ENCODE measurements at regions not wholly inside any gene's neighbourhood (a gene's known extent, or its start where the extent isn't known, plus 50 kb on each side); places are given as distances from the start of the nearest gene placed in this dataset.

- TF ChIP-seq JUND (IDR thresholded peaks at IDR 0.05; ENCODE audit: low read depth) = no peak
- in situ Hi-C loops (cut with HindIII; ENCODE audit: low pct_unique_long_range_greater_than_20kb, low sequenced_read_pairs) = no loop called here
- DNase-seq (ENCODE audit: low read depth in 1 of 2, low spot score in 1 of 2) = no peak
These were observed 539.6 kb upstream of the NOX3 start for GRCh38 chr6:155995281-155995680.

GRCh38 chr6:155994086-155994485 is 538.4 kb upstream of the NOX3 start:
- in situ Hi-C loops (cut with HindIII; ENCODE audit: low pct_unique_long_range_greater_than_20kb, low sequenced_read_pairs) = no loop called here
- no peak for TF ChIP-seq JUND (IDR thresholded peaks at IDR 0.05; ENCODE audit: low read depth)
- DNase-seq (ENCODE audit: low read depth in 1 of 2, low spot score in 1 of 2) = no peak

- in situ Hi-C loops (cut with HindIII; ENCODE audit: low pct_unique_long_range_greater_than_20kb, low sequenced_read_pairs) = no loop called here
- no peak for DNase-seq (ENCODE audit: low read depth in 1 of 2, low spot score in 1 of 2)
- TF ChIP-seq JUND (IDR thresholded peaks at IDR 0.05; ENCODE audit: low read depth) = no peak
These were observed 537.6 kb upstream of the NOX3 start for GRCh38 chr6:155993240-155993639.

GRCh38 chr6:155985660-155986138 is 530.1 kb upstream of the NOX3 start:
- no peak for DNase-seq (ENCODE audit: low read depth in 1 of 2, low spot score in 1 of 2)
- no peak for TF ChIP-seq JUND (IDR thresholded peaks at IDR 0.05; ENCODE audit: low read depth)
- in situ Hi-C loops (cut with HindIII; ENCODE audit: low pct_unique_long_range_greater_than_20kb, low sequenced_read_pairs) = no loop called here

GRCh38 chr6:155980768-155981079 is 525.1 kb upstream of the NOX3 start:
- in situ Hi-C loops (cut with HindIII; ENCODE audit: low pct_unique_long_range_greater_than_20kb, low sequenced_read_pairs) = no loop called here
- no peak for TF ChIP-seq JUND (IDR thresholded peaks at IDR 0.05; ENCODE audit: low read depth)
- DNase-seq (ENCODE audit: low read depth in 1 of 2, low spot score in 1 of 2) = no peak

GRCh38 chr6:155980014-155980767 is 524.6 kb upstream of the NOX3 start:
- DNase-seq (ENCODE audit: low read depth in 1 of 2, low spot score in 1 of 2) = no peak
- in situ Hi-C loops (cut with HindIII; ENCODE audit: low pct_unique_long_range_greater_than_20kb, low sequenced_read_pairs) = no loop called here
- no peak for TF ChIP-seq JUND (IDR thresholded peaks at IDR 0.05; ENCODE audit: low read depth)

GRCh38 chr6:155975506-155975905 is 519.9 kb upstream of the NOX3 start:
- TF ChIP-seq JUND (IDR thresholded peaks at IDR 0.05; ENCODE audit: low read depth) = no peak
- DNase-seq (ENCODE audit: low read depth in 1 of 2, low spot score in 1 of 2) = no peak
- in situ Hi-C loops (cut with HindIII; ENCODE audit: low pct_unique_long_range_greater_than_20kb, low sequenced_read_pairs) = no loop called here

GRCh38 chr6:155974811-155975323 is 519.2 kb upstream of the NOX3 start:
- TF ChIP-seq JUND (IDR thresholded peaks at IDR 0.05; ENCODE audit: low read depth) = no peak
- DNase-seq (ENCODE audit: low read depth in 1 of 2, low spot score in 1 of 2) = no peak
- in situ Hi-C loops (cut with HindIII; ENCODE audit: low pct_unique_long_range_greater_than_20kb, low sequenced_read_pairs) = no loop called here

- in situ Hi-C loops (cut with HindIII; ENCODE audit: low pct_unique_long_range_greater_than_20kb, low sequenced_read_pairs) = no loop called here
- no peak for TF ChIP-seq JUND (IDR thresholded peaks at IDR 0.05; ENCODE audit: low read depth)
- no peak for DNase-seq (ENCODE audit: low read depth in 1 of 2, low spot score in 1 of 2)
These were observed 518.7 kb upstream of the NOX3 start for GRCh38 chr6:155974359-155974758.

GRCh38 chr6:155970876-155971708 is 515.5 kb upstream of the NOX3 start:
- TF ChIP-seq JUND (IDR thresholded peaks at IDR 0.05; ENCODE audit: low read depth) = no peak
- DNase-seq (ENCODE audit: low read depth in 1 of 2, low spot score in 1 of 2) = no peak

GRCh38 chr6:155970472-155970871 is 514.8 kb upstream of the NOX3 start:
- in situ Hi-C loops (cut with HindIII; ENCODE audit: low pct_unique_long_range_greater_than_20kb, low sequenced_read_pairs) = no loop called here
- no peak for DNase-seq (ENCODE audit: low read depth in 1 of 2, low spot score in 1 of 2)
- TF ChIP-seq JUND (IDR thresholded peaks at IDR 0.05; ENCODE audit: low read depth) = no peak

More at GRCh38 chr6:155970876-155971708, 515.5 kb upstream of the NOX3 start:
- in situ Hi-C loops (cut with HindIII; ENCODE audit: low pct_unique_long_range_greater_than_20kb, low sequenced_read_pairs) = no loop called here

- in situ Hi-C loops (cut with HindIII; ENCODE audit: low pct_unique_long_range_greater_than_20kb, low sequenced_read_pairs) = no loop called here
- no peak for DNase-seq (ENCODE audit: low read depth in 1 of 2, low spot score in 1 of 2)
- no peak for TF ChIP-seq JUND (IDR thresholded peaks at IDR 0.05; ENCODE audit: low read depth)
These were observed 513.3 kb upstream of the NOX3 start for GRCh38 chr6:155968921-155969320.

- no peak for DNase-seq (ENCODE audit: low read depth in 1 of 2, low spot score in 1 of 2)
- in situ Hi-C loops (cut with HindIII; ENCODE audit: low pct_unique_long_range_greater_than_20kb, low sequenced_read_pairs) = no loop called here
These were observed 511.7 kb upstream of the NOX3 start for GRCh38 chr6:155967322-155967721.

More at GRCh38 chr6:155967322-155967721, 511.7 kb upstream of the NOX3 start:
- TF ChIP-seq JUND (IDR thresholded peaks at IDR 0.05; ENCODE audit: low read depth) = no peak

Measured in T47D (cell line).